Mucosa of descending colon (tissue), 3 donors: ENCODE measurements at regions not wholly inside any gene's neighbourhood (a gene's known extent, or its start where the extent isn't known, plus 50 kb on each side); places are given as distances from the start of the nearest gene placed in this dataset.

Source experiments
- ATAC-seq: fragments of 200-7000 bp; cut with Tn5 transposase; one replicate; pipeline ENCODE4 v1.9.1; 2020; ENCODE audit warnings: mild to moderate bottlenecking, moderate library complexity
- DNase-seq, 3 donors: peaks; one replicate each; pipeline ENCODE4 v3.0.0-alpha.2; 2020
- H3K36me3 ChIP-seq: fragments of 200-600 bp; one replicate; pipeline ENCODE4 v1.8.0; 2021; ENCODE audit warnings: low read depth, mild to moderate bottlenecking
- H3K4me1 ChIP-seq: fragments of 200-600 bp; one replicate; pipeline ENCODE4 v1.8.0; 2021; ENCODE audit warnings: low read depth, mild to moderate bottlenecking
- H3K4me3 ChIP-seq: fragments of 200-600 bp; one replicate; pipeline ENCODE4 v1.8.0; 2021; ENCODE audit warnings: mild to moderate bottlenecking
- H3K9me3 ChIP-seq: fragments of 200-600 bp; one replicate; pipeline ENCODE4 v1.8.0; 2021; ENCODE audit warnings: mild to moderate bottlenecking
- CTCF ChIP-seq: fragments of 200-600 bp; IDR thresholded peaks from one replicate; pipeline ENCODE4 v1.8.0; 2022; ENCODE audit warnings: antibody characterized with exemption, mild to moderate bottlenecking
- intact Hi-C, 2 donors: fragments of 100-400 bp; cut with DNase I in 1 of 2; cut with micrococcal nuclease in 1 of 2; formaldehyde crosslinking; loops; one replicate each; pipeline versions ENCODE4 v1.11.0 to v1.11.1; 2022; cut with DNase I, micrococcal nuclease
- donor health status: DM: no; HTN: no; CAD: no; lungs with moderate emphysema.
- donor health status: DM: no; HTN: no; CAD: no.
- donor health status: DM: no; HTN: yes; CAD: no.

DNA sequence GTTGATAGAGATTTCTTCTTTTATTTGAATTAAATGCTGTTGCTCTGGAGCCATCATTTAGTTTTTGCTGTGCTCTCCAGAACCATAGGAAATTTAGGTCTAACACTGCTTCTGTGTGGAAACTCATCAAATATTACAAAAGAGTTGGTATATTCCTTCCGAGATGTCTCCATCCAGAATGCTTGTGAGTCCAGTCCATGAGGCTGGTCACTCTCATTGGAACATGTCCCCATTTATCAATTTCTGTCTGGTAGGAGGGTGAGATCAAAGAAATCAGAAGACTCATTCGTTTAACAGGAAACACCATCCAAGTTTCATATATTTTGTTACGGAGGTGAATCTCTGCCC lies 52.4 kb upstream of the LMO2 start:
- ATAC-seq (no peak), DNase-seq (no peak)
- no peak for TF ChIP-seq CTCF
- no peak overlapping the region for H3K4me3 ChIP-seq
- intact Hi-C loops = no loop called here
- H3K4me1 ChIP-seq = no peaks in the 10 kb centered on the region
- no peaks in the 10 kb centered on the region for H3K36me3 ChIP-seq
- H3K9me3 ChIP-seq = no peaks in the 10 kb centered on the region

GRCh38 chr11:33942954-33943353 lies 51.1 kb upstream of the LMO2 start:
- Histone ChIP-seq H3K36me3 (no peaks in the 10 kb centered on the region), H3K4me1 (no peaks in the 10 kb centered on the region), H3K9me3 (no peaks in the 10 kb centered on the region), H3K4me3 (no peak overlapping the region)
- no peak for TF ChIP-seq CTCF
- ATAC-seq = no peak
- intact Hi-C loops = no loop called here
- peak in 1 of 3 donors; percentile 11 for DNase-seq

DNA sequence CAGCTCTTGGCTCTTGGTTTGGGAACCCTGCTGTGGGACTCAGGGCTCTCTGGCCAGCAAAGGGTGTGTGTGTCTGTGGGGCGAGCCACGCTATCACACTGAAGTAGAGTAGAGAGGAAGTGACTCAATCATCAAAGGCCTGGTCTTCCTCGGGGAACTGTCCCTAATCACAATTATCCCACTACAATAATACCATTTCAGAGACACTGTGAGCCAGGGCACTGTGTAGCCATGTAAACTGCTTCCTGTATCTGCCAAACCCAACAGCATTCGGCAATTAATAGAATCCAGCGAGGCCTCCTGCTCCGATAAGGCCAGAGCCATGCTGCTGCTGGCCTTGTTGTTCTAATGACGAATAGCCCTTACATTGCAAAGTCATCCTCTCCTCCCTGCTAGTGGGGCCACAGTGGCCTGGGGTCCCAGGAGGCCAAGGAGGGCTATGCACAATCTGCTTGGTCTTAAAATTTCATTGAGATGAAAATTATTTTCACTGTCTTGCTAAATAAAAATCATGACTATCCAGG lies 49.8 kb upstream of the LMO2 start:
- DNase-seq = no peak
- H3K36me3 ChIP-seq = no peaks in the 10 kb centered on the region
- peak; percentile 23 for ATAC-seq

More for the DNA sequence above, 49.8 kb upstream of the LMO2 start:
- intact Hi-C loops = no loop called here
- Histone ChIP-seq H3K9me3 (no peaks in the 10 kb centered on the region), H3K4me3 (no peak overlapping the region), H3K4me1 (no peaks in the 10 kb centered on the region)
- no peak for TF ChIP-seq CTCF
